ENCODE measurements at regions not wholly inside any gene's neighbourhood (a gene's known extent, or its start where the extent isn't known, plus 50 kb on each side); places are given as distances from the start of the nearest gene placed in this dataset.

- H4K91ac ChIP-seq (ENCODE audit: insufficient read length, low read depth, low read length), result no peak overlapping the region
- H2BK5ac ChIP-seq (ENCODE audit: insufficient read length, low read length), result no peak overlapping the region
- H3K9ac ChIP-seq (ENCODE audit: extremely low read depth, insufficient read length, low read length), result no peak overlapping the region
- H2BK20ac ChIP-seq (ENCODE audit: low read depth, low read length, poor library complexity, severe bottlenecking), result no peak overlapping the region
- no peaks in the 10 kb centered on the region for H3K79me1 ChIP-seq (ENCODE audit: insufficient read depth, low read depth, low read length, poor library complexity, severe bottlenecking)
- no peaks in the 10 kb centered on the region for H3K23me2 ChIP-seq (ENCODE audit: insufficient read length, low read depth, low read length, poor library complexity, severe bottlenecking)
- H3K9me3 ChIP-seq (ENCODE audit: control insufficient read depth, low read depth, low read length), result no peaks in the 10 kb centered on the region
- no peak overlapping the region for H2BK120ac ChIP-seq (ENCODE audit: low read depth, low read length, poor library complexity, severe bottlenecking)
- Mint-ChIP-seq H3K36me3 (ENCODE audit: insufficient read depth in 1 of 3, low read depth in 3 of 3) (no peaks in the 10 kb centered on the region), H3K27me3 (ENCODE audit: low read depth) (no peaks in the 10 kb centered on the region), H3K27ac (no peak overlapping the region), H3K9me3 (no peaks in the 10 kb centered on the region), H3K4me3 (no peak overlapping the region), H3K4me1 (peaks cover 7 to 12% of the 10 kb centered on the region in 2 experiments)
- no peak overlapping the region for H3K18ac ChIP-seq (ENCODE audit: insufficient read length, low read depth, low read length)
- H4K20me1 ChIP-seq (ENCODE audit: control insufficient read depth, insufficient read depth, insufficient read length), result no peaks in the 10 kb centered on the region
- no peaks in the 10 kb centered on the region for H3K79me2 ChIP-seq (ENCODE audit: insufficient read depth, low read length)
- H3K14ac ChIP-seq (ENCODE audit: insufficient read depth, low read length), result no peak overlapping the region
- no peak overlapping the region for H2BK12ac ChIP-seq (ENCODE audit: insufficient read length, low read depth, low read length)
- H3K4ac ChIP-seq (ENCODE audit: low read depth, low read length), result no peak overlapping the region
- no peak overlapping the region for H3K27ac ChIP-seq (ENCODE audit: insufficient read length, low read depth, low read length)
- no peak overlapping the region for H4K5ac ChIP-seq (ENCODE audit: insufficient read length, low read depth, low read length)
- H3K4me1 ChIP-seq (ENCODE audit: insufficient read depth, low read length), result peaks cover 4% of the 10 kb centered on the region; the same call in 1 of the 2 replicates
- no peaks in the 10 kb centered on the region for H3K27me3 ChIP-seq (ENCODE audit: insufficient read depth, low read length)
- TF ChIP-seq CTCF (conservative IDR thresholded peaks at IDR 0.05), result no peak
- H2AK5ac ChIP-seq (ENCODE audit: insufficient read length, low read length), result no peak overlapping the region
- H3K23ac ChIP-seq (ENCODE audit: insufficient read length, low read depth, low read length), result no peak overlapping the region
- no peak overlapping the region for H3T11ph ChIP-seq (ENCODE audit: low read length)
- no peak overlapping the region for H4K8ac ChIP-seq (replicated peaks; ENCODE audit: insufficient read length, low read depth, low read length)
- H3K4me2 ChIP-seq (ENCODE audit: insufficient read depth, insufficient read length, low read length), result no peak overlapping the region
- no peak overlapping the region for H3K56ac ChIP-seq (ENCODE audit: insufficient read length, low read depth, low read length)
- WGBS (ENCODE audit: extremely low coverage, insufficient read length, low lambda C conversion rate), result no CpG with 5 or more reads among the region's 4 CpGs
- DNase-seq, result no peak
- H2BK15ac ChIP-seq (ENCODE audit: low read depth, low read length), result no peak overlapping the region
- H2AFZ ChIP-seq (ENCODE audit: low read length), result no peak overlapping the region
These were observed 330.8 kb downstream of the TXNL1 start for GRCh38 chr18:56307354-56308170.
